Fibroblast of mammary gland (primary cell): ENCODE measurements at regions not wholly inside any gene's neighbourhood (a gene's known extent, or its start where the extent isn't known, plus 50 kb on each side); places are given as distances from the start of the nearest gene placed in this dataset.

Experiments
- DNase-seq: peaks from one replicate; pipeline ENCODE4 v3.0.0-alpha.2; 2010; ENCODE audit warnings: low read depth
- H3K4me3 ChIP-seq: 2 replicates; pipeline ENCODE4 v1.5.1; 2011; ENCODE audit warnings: low read depth, mild to moderate bottlenecking, low read length, moderate library complexity; ENCODE audit not compliant: control insufficient read depth
- CTCF ChIP-seq: conservative IDR thresholded peaks from 2 replicates; pipeline ENCODE4 v1.5.1; 2011; ENCODE audit warnings: low read depth, low read length, inconsistent platforms; ENCODE audit not compliant: control insufficient read depth, insufficient read depth

- DNase-seq = no peak
- no peak overlapping the region for H3K4me3 ChIP-seq
- TF ChIP-seq CTCF = no peak
Measured at GRCh38 chr1:226793620-226794276, 54.7 kb upstream of the ITPKB start.

- TF ChIP-seq CTCF = no peak
- no peak overlapping the region for H3K4me3 ChIP-seq
- DNase-seq = no peak
Measured at GRCh38 chr1:226792368-226792767, 53.3 kb upstream of the ITPKB start.

GRCh38 chr1:226790545-226791181 is 51.6 kb upstream of the ITPKB start:
- DNase-seq = no peak
- H3K4me3 ChIP-seq = no peak overlapping the region
- no peak for TF ChIP-seq CTCF

- TF ChIP-seq CTCF = no peak
- no peak for DNase-seq
Measured at GRCh38 chr1:226788965-226789364, 49.9 kb upstream of the ITPKB start.

More at GRCh38 chr1:226788965-226789364, 49.9 kb upstream of the ITPKB start:
- no peak overlapping the region for H3K4me3 ChIP-seq
